GM06990 (cell line): ENCODE measurements at regions not wholly inside any gene's neighbourhood (a gene's known extent, or its start where the extent isn't known, plus 50 kb on each side); places are given as distances from the start of the nearest gene placed in this dataset.
A peak's percentile ranks its signal among the peaks of the same experiment; 100 is the strongest.

Source experiments
- DNase-seq: peaks from one replicate; pipeline ENCODE4 v3.0.0-alpha.2; 2011; ENCODE audit not compliant: insufficient read length; ENCODE audit errors: extremely low read depth
- H3K27me3 ChIP-seq: replicated peaks from 2 replicates; pipeline ENCODE4 v1.6.0; 2011; ENCODE audit warnings: low read length; ENCODE audit not compliant: control insufficient read depth, insufficient read depth
- H3K36me3 ChIP-seq: 2 replicates; pipeline ENCODE4 v1.5.1; 2011; ENCODE audit warnings: low read length; ENCODE audit not compliant: control insufficient read depth, insufficient read depth
- H3K4me3 ChIP-seq: replicated peaks from 2 replicates; pipeline ENCODE4 v1.5.1; 2011; ENCODE audit warnings: low read depth, mild to moderate bottlenecking, control low read depth, low read length
- CTCF ChIP-seq: IDR thresholded peaks from 2 replicates; pipeline ENCODE4 v1.5.1; 2011; ENCODE audit warnings: low read length, control low read depth, mild to moderate bottlenecking, inconsistent platforms; ENCODE audit not compliant: insufficient read depth, poor library complexity, severe bottlenecking

GRCh38 chr18:77648411-77648810 is 398.8 kb downstream of the GALR1 start:
- TF ChIP-seq CTCF: no peak
- Histone ChIP-seq H3K27me3 (no peaks in the 10 kb centered on the region), H3K4me3 (no peak overlapping the region), H3K36me3 (no peaks in the 10 kb centered on the region)
- no peak for DNase-seq

GRCh38 chr18:77650799-77651385 is 401.2 kb downstream of the GALR1 start:
- Histone ChIP-seq H3K27me3 (no peaks in the 10 kb centered on the region), H3K36me3 (no peaks in the 10 kb centered on the region), H3K4me3 (no peak overlapping the region)
- DNase-seq: peak; percentile 26
- TF ChIP-seq CTCF: peak; percentile 94

GRCh38 chr18:77651441-77651840 is 401.8 kb downstream of the GALR1 start:
- TF ChIP-seq CTCF: no peak
- Histone ChIP-seq H3K4me3 (no peak overlapping the region), H3K36me3 (no peaks in the 10 kb centered on the region), H3K27me3 (no peaks in the 10 kb centered on the region)
- DNase-seq: no peak

- DNase-seq: no peak
- Histone ChIP-seq H3K36me3 (no peaks in the 10 kb centered on the region), H3K4me3 (no peak overlapping the region), H3K27me3 (no peaks in the 10 kb centered on the region)
- TF ChIP-seq CTCF: no peak
Measured at GRCh38 chr18:77653792-77654191, 404.1 kb downstream of the GALR1 start.

GRCh38 chr18:77654302-77654701 is 404.7 kb downstream of the GALR1 start:
- no peak for TF ChIP-seq CTCF
- no peak for DNase-seq

GRCh38 chr18:77657651-77658298 is 408.1 kb downstream of the GALR1 start:
- H3K36me3 ChIP-seq: no peaks in the 10 kb centered on the region
- no peak overlapping the region for H3K4me3 ChIP-seq
- DNase-seq: no peak
- H3K27me3 ChIP-seq: no peaks in the 10 kb centered on the region
- no peak for TF ChIP-seq CTCF

More at GRCh38 chr18:77654302-77654701, 404.7 kb downstream of the GALR1 start:
- no peak overlapping the region for H3K4me3 ChIP-seq
- no peaks in the 10 kb centered on the region for H3K27me3 ChIP-seq
- H3K36me3 ChIP-seq: no peaks in the 10 kb centered on the region
